Neutrophil (primary cell): ENCODE measurements at regions not wholly inside any gene's neighbourhood (a gene's known extent, or its start where the extent isn't known, plus 50 kb on each side); places are given as distances from the start of the nearest gene placed in this dataset.

ENCODE experiments used
- H3K27ac ChIP-seq: fragments of 200-600 bp; sonication (generic); 2 replicates; pipeline ENCODE4 v1.5.1; 2016; ENCODE audit warnings: mild to moderate bottlenecking, moderate library complexity
- H3K27me3 ChIP-seq: fragments of 200-600 bp; sonication (generic); 2 replicates; pipeline ENCODE4 v1.6.0; 2016; ENCODE audit warnings: mild to moderate bottlenecking
- H3K36me3 ChIP-seq: fragments of 200-600 bp; sonication (generic); 2 replicates; pipeline ENCODE4 v1.5.1; 2017
- H3K4me1 ChIP-seq, 2 experiments: fragments of 200-600 bp in 1 of 2; sonication (generic) in 1 of 2; 1 replicate in 1 of 2; 2 replicates in 1 of 2; pipeline versions ENCODE4 v1.5.1 to v1.6.1; 2013 to 2016; ENCODE audit warnings: low read depth in 1 of 2, low read length in 1 of 2, mild to moderate bottlenecking in 1 of 2, moderate library complexity in 1 of 2; ENCODE audit not compliant: control insufficient read depth in 1 of 2, insufficient read depth in 1 of 2
- H3K4me3 ChIP-seq, 2 experiments: fragments of 200-600 bp in 1 of 2; sonication (generic) in 1 of 2; 1 replicate in 1 of 2; 2 replicates in 1 of 2; pipeline ENCODE4 v1.5.1; 2013 to 2016; ENCODE audit warnings: low read depth in 1 of 2, low read length in 1 of 2, mild to moderate bottlenecking in 1 of 2, moderate library complexity in 1 of 2
- H3K9me3 ChIP-seq: fragments of 200-600 bp; sonication (generic); 2 replicates; pipeline ENCODE4 v1.5.1; 2016
- TF ChIP-seq, protein P1 (sequence below): fragments of 200-600 bp; sonication (generic); IDR thresholded peaks from 2 replicates; pipeline ENCODE4 v1.5.1; 2016; ENCODE audit warnings: antibody characterized with exemption

DNA sequence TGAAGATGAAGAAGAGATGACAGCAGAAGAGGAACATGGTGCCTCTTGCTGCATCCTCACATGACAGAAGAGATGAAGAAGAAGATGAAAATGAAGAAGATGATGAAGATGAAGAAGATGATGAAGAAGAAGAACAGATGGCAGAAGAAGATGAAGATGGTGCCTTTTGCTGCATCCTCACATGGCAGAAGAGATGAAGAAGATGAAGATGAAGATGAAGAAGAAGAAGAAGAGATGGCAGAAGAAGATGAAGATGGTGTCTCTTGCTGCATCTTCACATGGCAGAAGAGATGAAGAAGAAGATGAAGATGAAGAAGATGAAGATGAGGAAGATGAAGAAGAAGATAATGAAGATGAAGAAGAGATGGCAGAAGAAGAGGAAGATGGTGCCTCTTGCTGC is 63.7 kb upstream of the HPF1 start:
- no peaks in the 10 kb centered on the region for H3K36me3 ChIP-seq
- H3K4me1 ChIP-seq = no peaks in the 10 kb centered on the region
- no peak overlapping the region for H3K4me3 ChIP-seq
- peaks cover 8% of the 10 kb centered on the region for H3K27me3 ChIP-seq
- no peaks in the 10 kb centered on the region for H3K9me3 ChIP-seq
- TF ChIP-seq, protein P1, sequence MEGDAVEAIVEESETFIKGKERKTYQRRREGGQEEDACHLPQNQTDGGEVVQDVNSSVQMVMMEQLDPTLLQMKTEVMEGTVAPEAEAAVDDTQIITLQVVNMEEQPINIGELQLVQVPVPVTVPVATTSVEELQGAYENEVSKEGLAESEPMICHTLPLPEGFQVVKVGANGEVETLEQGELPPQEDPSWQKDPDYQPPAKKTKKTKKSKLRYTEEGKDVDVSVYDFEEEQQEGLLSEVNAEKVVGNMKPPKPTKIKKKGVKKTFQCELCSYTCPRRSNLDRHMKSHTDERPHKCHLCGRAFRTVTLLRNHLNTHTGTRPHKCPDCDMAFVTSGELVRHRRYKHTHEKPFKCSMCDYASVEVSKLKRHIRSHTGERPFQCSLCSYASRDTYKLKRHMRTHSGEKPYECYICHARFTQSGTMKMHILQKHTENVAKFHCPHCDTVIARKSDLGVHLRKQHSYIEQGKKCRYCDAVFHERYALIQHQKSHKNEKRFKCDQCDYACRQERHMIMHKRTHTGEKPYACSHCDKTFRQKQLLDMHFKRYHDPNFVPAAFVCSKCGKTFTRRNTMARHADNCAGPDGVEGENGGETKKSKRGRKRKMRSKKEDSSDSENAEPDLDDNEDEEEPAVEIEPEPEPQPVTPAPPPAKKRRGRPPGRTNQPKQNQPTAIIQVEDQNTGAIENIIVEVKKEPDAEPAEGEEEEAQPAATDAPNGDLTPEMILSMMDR = no peak
- no peak overlapping the region for H3K27ac ChIP-seq

DNA sequence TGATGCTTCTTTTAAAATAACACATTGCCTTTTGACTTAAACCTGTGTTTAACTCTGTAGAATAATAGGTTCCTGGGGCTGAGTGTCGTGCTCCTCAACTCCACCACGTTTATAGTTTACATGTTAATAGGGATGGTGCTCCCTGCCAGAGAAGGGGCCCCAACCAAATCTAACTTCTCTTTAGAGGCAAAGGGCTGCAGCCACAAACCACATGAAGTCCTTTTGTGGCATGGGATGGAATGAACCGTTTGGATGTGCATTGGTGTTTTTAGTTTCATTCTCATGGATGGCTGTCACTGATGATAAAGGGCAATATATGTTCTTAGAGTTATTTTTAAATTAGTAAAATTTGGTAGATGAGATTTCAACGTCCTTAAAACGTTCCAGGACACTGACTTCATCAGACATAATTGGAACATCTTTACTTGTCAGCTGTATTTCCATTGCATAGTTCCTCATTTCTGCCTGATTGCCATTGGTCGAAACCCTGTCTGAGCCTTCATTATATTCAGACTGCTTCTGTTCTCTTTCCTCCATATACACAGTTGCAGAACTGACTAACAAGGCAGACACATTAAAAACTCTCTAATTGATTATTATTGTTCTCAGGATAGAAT is 60.4 kb upstream of the HPF1 start:
- H3K4me1 ChIP-seq = no peaks in the 10 kb centered on the region
- no peak overlapping the region for H3K4me3 ChIP-seq
- H3K36me3 ChIP-seq = no peaks in the 10 kb centered on the region
- no peaks in the 10 kb centered on the region for H3K9me3 ChIP-seq
- H3K27me3 ChIP-seq = peaks cover 29% of the 10 kb centered on the region
- TF ChIP-seq, protein P1 = no peak
- H3K27ac ChIP-seq = no peak overlapping the region

DNA sequence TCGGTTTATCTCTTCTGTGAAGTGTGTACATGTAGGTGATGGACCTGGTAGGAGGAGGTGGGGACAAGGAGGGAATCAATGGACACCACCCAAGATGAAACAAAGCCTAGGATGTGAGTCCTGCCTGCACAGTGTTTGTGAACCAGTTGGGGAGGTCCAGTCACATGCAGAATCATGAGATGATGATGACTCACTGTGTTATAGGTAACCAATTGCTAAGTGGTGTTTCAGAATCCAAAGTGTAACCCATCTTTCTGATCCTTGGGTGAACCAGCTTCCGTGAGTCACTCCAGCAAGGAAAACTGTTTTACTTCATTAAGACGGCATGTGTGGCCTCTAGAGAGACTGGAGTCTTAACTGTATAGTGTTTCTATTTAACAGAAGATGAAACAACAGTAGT is 57.9 kb upstream of the HPF1 start:
- Histone ChIP-seq H3K27ac (no peak overlapping the region), H3K36me3 (no peaks in the 10 kb centered on the region), H3K4me3 (no peak overlapping the region), H3K27me3 (peaks cover 29% of the 10 kb centered on the region), H3K4me1 (no peaks in the 10 kb centered on the region), H3K9me3 (no peaks in the 10 kb centered on the region)
- TF ChIP-seq, protein P1 = no peak

DNA sequence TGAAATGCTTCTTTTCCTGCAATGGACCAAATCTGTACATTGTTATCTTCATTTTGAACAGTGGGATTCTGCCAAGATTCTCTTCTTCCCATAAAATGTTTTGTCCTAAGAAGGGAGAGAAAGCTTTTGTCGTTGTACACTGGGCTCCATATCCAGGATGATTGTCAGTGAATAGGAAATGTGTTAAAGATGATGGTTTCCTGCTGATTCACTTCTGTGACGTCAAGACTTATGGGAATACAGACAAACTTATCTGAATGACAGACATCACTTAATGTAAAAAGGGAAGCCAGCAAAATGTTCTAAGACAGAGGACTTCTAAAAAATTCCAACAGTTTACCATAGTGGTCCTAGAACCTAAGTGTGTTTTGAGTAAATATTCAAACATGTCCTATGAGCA is 53.7 kb upstream of the HPF1 start:
- H3K27me3 ChIP-seq = peaks cover 22% of the 10 kb centered on the region
- no peak overlapping the region for H3K4me3 ChIP-seq
- no peak overlapping the region for H3K27ac ChIP-seq
- no peaks in the 10 kb centered on the region for H3K4me1 ChIP-seq
- H3K36me3 ChIP-seq = no peaks in the 10 kb centered on the region
- TF ChIP-seq, protein P1 = no peak
- no peaks in the 10 kb centered on the region for H3K9me3 ChIP-seq

DNA sequence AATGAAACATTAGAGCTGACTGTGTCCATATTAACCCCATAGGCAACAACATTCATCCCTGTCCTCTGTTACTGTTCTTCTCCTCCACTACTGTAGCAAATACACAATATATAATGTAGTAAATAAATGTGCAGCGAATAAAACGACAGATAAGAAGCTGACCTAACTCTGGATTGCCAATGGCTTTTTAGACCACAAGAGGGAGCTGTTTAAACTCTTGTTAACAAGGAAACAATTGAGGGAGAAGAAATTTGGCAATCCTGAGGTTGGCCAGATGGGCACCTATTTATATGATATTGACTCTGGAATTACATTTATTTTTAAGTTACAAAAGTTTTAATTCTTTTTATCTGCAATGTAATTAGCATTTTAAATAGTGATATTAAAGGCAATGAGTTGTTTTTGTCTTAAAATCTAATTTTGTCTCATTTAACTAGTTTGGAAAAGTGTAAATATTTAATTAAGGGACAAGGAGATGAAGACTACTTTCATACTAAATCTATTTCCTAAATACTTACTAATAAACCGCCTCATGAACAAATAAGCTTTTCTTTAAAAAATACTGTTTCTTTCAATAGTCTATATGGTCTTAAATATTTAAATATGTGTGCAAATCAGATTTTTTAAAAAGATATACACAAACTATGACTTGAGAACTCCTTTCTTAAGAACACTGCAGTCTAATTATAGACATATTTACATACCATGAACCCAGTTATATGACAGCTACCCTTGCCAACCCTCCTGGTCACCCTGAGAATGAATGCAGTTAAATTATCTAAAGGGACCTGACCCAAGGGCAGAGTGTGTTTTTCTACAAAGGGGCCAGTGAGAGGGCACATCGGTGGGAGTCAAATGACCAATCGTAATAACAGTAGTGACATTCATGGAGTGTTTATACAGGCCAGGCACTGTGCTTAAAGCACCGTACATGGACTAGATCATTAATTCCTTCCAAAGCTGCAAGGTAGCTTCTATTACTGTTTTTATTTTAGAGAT is 52.9 kb upstream of the HPF1 start:
- Histone ChIP-seq H3K4me3 (no peak overlapping the region), H3K27me3 (peaks cover 14% of the 10 kb centered on the region), H3K36me3 (no peaks in the 10 kb centered on the region), H3K4me1 (no peaks in the 10 kb centered on the region), H3K9me3 (no peaks in the 10 kb centered on the region), H3K27ac (no peak overlapping the region)
- TF ChIP-seq, protein P1 = peak; percentile 59
